NB4 (cell line): ENCODE measurements at regions not wholly inside any gene's neighbourhood (a gene's known extent, or its start where the extent isn't known, plus 50 kb on each side); places are given as distances from the start of the nearest gene placed in this dataset.

Experiments
- MYC ChIP-seq: IDR thresholded peaks from 2 replicates; pipeline ENCODE4 v1.6.1; 2011; ENCODE audit warnings: low read depth, low read length
- POLR2A ChIP-seq: IDR thresholded peaks from 2 replicates; pipeline ENCODE4 v1.6.1; 2011; ENCODE audit warnings: mild to moderate bottlenecking; ENCODE audit not compliant: insufficient read length; ENCODE audit errors: extremely low read depth
- TF ChIP-seq, protein P1 (sequence below): IDR thresholded peaks from one replicate; pipeline ENCODE4 v1.5.1; 2012; ENCODE audit warnings: low read depth, low read length
- TF ChIP-seq, protein P2 (sequence below): IDR thresholded peaks from 2 replicates; pipeline ENCODE4 v1.6.1; 2011; ENCODE audit warnings: low read depth, low read length

DNA sequence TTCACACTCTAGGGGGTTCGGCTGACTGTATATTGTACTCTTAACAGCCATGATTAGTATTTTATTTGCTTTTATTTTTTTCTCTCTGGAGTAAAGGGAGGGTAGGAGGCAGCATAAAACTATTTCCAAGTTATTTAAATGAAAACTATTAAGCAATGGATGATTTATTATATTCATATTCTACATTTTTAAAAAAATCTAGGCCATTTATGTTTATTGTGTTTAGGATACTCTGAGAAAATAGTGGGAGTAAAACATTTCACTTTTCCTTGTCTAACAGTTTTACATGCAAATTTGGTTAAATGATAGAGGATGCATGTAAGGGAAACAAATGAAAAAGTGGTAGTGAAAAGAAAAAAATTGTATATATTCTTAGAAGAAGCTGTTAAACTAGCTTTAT, 276.3 kb downstream of the GAS1 start:
- TF ChIP-seq, protein P1, sequence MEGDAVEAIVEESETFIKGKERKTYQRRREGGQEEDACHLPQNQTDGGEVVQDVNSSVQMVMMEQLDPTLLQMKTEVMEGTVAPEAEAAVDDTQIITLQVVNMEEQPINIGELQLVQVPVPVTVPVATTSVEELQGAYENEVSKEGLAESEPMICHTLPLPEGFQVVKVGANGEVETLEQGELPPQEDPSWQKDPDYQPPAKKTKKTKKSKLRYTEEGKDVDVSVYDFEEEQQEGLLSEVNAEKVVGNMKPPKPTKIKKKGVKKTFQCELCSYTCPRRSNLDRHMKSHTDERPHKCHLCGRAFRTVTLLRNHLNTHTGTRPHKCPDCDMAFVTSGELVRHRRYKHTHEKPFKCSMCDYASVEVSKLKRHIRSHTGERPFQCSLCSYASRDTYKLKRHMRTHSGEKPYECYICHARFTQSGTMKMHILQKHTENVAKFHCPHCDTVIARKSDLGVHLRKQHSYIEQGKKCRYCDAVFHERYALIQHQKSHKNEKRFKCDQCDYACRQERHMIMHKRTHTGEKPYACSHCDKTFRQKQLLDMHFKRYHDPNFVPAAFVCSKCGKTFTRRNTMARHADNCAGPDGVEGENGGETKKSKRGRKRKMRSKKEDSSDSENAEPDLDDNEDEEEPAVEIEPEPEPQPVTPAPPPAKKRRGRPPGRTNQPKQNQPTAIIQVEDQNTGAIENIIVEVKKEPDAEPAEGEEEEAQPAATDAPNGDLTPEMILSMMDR, result no peak
- TF ChIP-seq POLR2A (no peak), MYC (no peak)
- TF ChIP-seq, protein P2, sequence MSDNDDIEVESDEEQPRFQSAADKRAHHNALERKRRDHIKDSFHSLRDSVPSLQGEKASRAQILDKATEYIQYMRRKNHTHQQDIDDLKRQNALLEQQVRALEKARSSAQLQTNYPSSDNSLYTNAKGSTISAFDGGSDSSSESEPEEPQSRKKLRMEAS, result no peak
